GM23338 (cell line): ENCODE measurements at regions not wholly inside any gene's neighbourhood (a gene's known extent, or its start where the extent isn't known, plus 50 kb on each side); places are given as distances from the start of the nearest gene placed in this dataset.

Experiments used
- ATAC-seq: fragments of 200-7000 bp; cut with Tn5 transposase; 3 replicates; pipeline ENCODE4 v1.9.1; 2020
- DNase-seq: peaks from one replicate; pipeline ENCODE4 v3.0.0-alpha.2; 2015; ENCODE audit warnings: low spot score
- H2AFZ ChIP-seq: fragments of 200-600 bp; sonication (generic); 2 replicates; pipeline ENCODE4 v1.8.0; 2016; ENCODE audit warnings: antibody characterized with exemption, mild to moderate bottlenecking, moderate library complexity
- H3F3A ChIP-seq: fragments of 200-600 bp; sonication (generic); replicated peaks from 2 replicates; pipeline ENCODE4 v1.8.0; 2017; ENCODE audit warnings: antibody characterized with exemption, mixed run types, low read depth
- H3K27ac ChIP-seq: fragments of 200-600 bp; sonication (generic); 2 replicates; pipeline ENCODE4 v1.6.1; 2016; ENCODE audit warnings: low read depth
- H3K27me3 ChIP-seq: fragments of 200-600 bp; sonication (generic); 2 replicates; pipeline ENCODE4 v1.8.0; 2016; ENCODE audit warnings: mild to moderate bottlenecking, mixed run types, moderate library complexity; ENCODE audit not compliant: insufficient read depth
- H3K36me3 ChIP-seq: fragments of 200-600 bp; sonication (generic); 2 replicates; pipeline ENCODE4 v1.8.0; 2016; ENCODE audit warnings: mild to moderate bottlenecking; ENCODE audit not compliant: insufficient read depth
- H3K4me1 ChIP-seq: fragments of 200-600 bp; sonication (generic); 2 replicates; pipeline ENCODE4 v1.8.0; 2016; ENCODE audit warnings: mild to moderate bottlenecking, moderate library complexity; ENCODE audit not compliant: insufficient read depth
- H3K4me2 ChIP-seq: fragments of 200-600 bp; sonication (generic); 2 replicates; pipeline ENCODE4 v1.7.1; 2017; ENCODE audit warnings: mixed run types
- H3K4me3 ChIP-seq: fragments of 200-600 bp; sonication (generic); 2 replicates; pipeline ENCODE4 v1.6.1; 2016; ENCODE audit warnings: mixed run types
- H3K79me2 ChIP-seq: fragments of 200-600 bp; sonication (generic); replicated peaks from 2 replicates; pipeline ENCODE4 v1.8.0; 2017; ENCODE audit warnings: mild to moderate bottlenecking; ENCODE audit not compliant: insufficient read depth
- H3K9me2 ChIP-seq: fragments of 200-600 bp; sonication (generic); 2 replicates; pipeline ENCODE4 v1.8.0; 2017; ENCODE audit not compliant: insufficient read depth
- H4K20me1 ChIP-seq: fragments of 200-600 bp; sonication (generic); replicated peaks from 2 replicates; pipeline ENCODE4 v1.8.0; 2017; ENCODE audit warnings: mild to moderate bottlenecking; ENCODE audit not compliant: insufficient read depth
- H3K27ac Mint-ChIP-seq: 2 replicates; pipeline ENCODE4 v1.8.0; 2020; ENCODE audit warnings: inconsistent platforms, mild to moderate bottlenecking, moderate library complexity, mixed read lengths
- H3K27me3 Mint-ChIP-seq: 3 replicates; pipeline ENCODE4 v1.8.0; 2022; ENCODE audit warnings: low read depth, mild to moderate bottlenecking, moderate library complexity, mixed read lengths, inconsistent platforms; ENCODE audit not compliant: insufficient read depth, poor library complexity
- H3K36me3 Mint-ChIP-seq: 3 replicates; pipeline ENCODE4 v1.8.0; 2021; ENCODE audit warnings: low read depth, mild to moderate bottlenecking, inconsistent platforms, moderate library complexity, mixed read lengths
- H3K4me1 Mint-ChIP-seq: 3 replicates; pipeline ENCODE4 v1.8.0; 2020; ENCODE audit warnings: mild to moderate bottlenecking, inconsistent platforms, mixed read lengths
- H3K4me3 Mint-ChIP-seq: 3 replicates; pipeline ENCODE4 v1.8.0; 2021; ENCODE audit warnings: moderate library complexity, mild to moderate bottlenecking, inconsistent platforms, mixed read lengths
- H3K9me3 Mint-ChIP-seq: 3 replicates; pipeline ENCODE4 v1.8.0; 2020; ENCODE audit warnings: moderate library complexity, mild to moderate bottlenecking, inconsistent platforms, mixed read lengths
- CREB1 ChIP-seq: fragments of 250-450 bp; sonication (Bioruptor Pico); IDR thresholded peaks from 2 replicates; pipeline ENCODE4 v1.5.0; 2020; ENCODE audit warnings: low read depth, mild to moderate bottlenecking, moderate library complexity
- EZH2 ChIP-seq: fragments of 200-600 bp; sonication (generic); IDR thresholded peaks from one replicate; pipeline ENCODE4 v1.8.0; 2017; ENCODE audit warnings: antibody characterized with exemption, mild to moderate bottlenecking, low read depth; ENCODE audit not compliant: unreplicated experiment
- EZH2phosphoT487 ChIP-seq: fragments of 200-600 bp; sonication (generic); IDR thresholded peaks from one replicate; pipeline ENCODE4 v1.8.1; 2018; ENCODE audit warnings: antibody characterized with exemption; ENCODE audit not compliant: unreplicated experiment
- JUNB ChIP-seq: IDR thresholded peaks from one replicate; pipeline ENCODE4 v1.6.1; 2016; ENCODE audit warnings: antibody characterized with exemption; ENCODE audit not compliant: unreplicated experiment
- NANOG ChIP-seq: IDR thresholded peaks from 2 replicates; pipeline ENCODE4 v1.6.1; 2016; ENCODE audit warnings: antibody characterized with exemption, borderline replicate concordance
- POLR2AphosphoS5 ChIP-seq: IDR thresholded peaks from 2 replicates; pipeline ENCODE4 v1.6.1; 2016; ENCODE audit warnings: antibody characterized with exemption, low read depth
- STAT1 ChIP-seq: IDR thresholded peaks from one replicate; pipeline ENCODE4 v1.6.1; 2016; ENCODE audit warnings: antibody characterized with exemption; ENCODE audit not compliant: unreplicated experiment
- ZNF114 ChIP-seq: fragments of 250-450 bp; sonication (Bioruptor Pico); IDR thresholded peaks from 2 replicates; pipeline ENCODE4 v1.5.0; 2020; ENCODE audit warnings: mild to moderate bottlenecking, moderate library complexity
- ZNF331 ChIP-seq: fragments of 250-450 bp; sonication (Bioruptor Pico); IDR thresholded peaks from 2 replicates; pipeline ENCODE4 v1.5.0; 2020; ENCODE audit warnings: low read depth, mild to moderate bottlenecking, moderate library complexity
- TF ChIP-seq, protein P1 (sequence below): fragments of 250-450 bp; sonication (Bioruptor Pico); IDR thresholded peaks from 2 replicates; pipeline ENCODE4 v1.5.0; 2020; ENCODE audit warnings: mild to moderate bottlenecking, moderate library complexity
- TF ChIP-seq, protein P2 (sequence below): IDR thresholded peaks from one replicate; pipeline ENCODE4 v1.6.1; 2018; ENCODE audit warnings: antibody characterized with exemption; ENCODE audit not compliant: unreplicated experiment
- TF ChIP-seq, protein P3 (sequence below), 2 experiments: fragments of 200-600 bp in 1 of 2; sonication (generic) in 1 of 2; conservative IDR thresholded peaks; 2 replicates each; pipeline versions ENCODE4 v1.5.1 to v1.6.1; 2016 to 2017; ENCODE audit warnings: antibody characterized with exemption in 2 of 2, low read depth in 2 of 2, mild to moderate bottlenecking in 2 of 2, moderate library complexity in 1 of 2
- TF ChIP-seq, protein P4 (sequence below): IDR thresholded peaks from 2 replicates; pipeline ENCODE4 v1.6.1; 2016; ENCODE audit warnings: antibody characterized with exemption

DNA sequence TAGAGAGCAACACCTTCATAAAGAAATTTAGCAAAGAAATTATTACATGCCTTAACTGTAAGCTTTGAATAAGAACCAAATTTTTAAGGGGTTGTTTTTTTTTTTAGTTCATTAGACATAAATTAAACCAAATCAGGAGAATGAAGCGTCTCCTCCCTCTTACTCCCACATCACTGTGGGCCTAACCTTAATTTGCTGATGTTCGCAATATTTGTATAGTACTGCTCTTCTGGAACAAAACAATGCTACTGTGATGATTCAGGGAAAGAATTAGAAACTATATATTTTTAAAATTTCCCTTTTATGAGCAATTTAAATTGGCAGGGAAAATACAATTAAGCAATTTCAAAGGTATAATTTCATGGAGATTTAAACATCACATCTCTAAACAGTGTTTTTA, 275.0 kb upstream of the C9orf72 start:
- no peak for DNase-seq
- no peak for TF ChIP-seq POLR2AphosphoS5
- no peak for TF ChIP-seq ZNF331 (CRISPR knock-in tag)
- no peak for TF ChIP-seq ZNF114 (CRISPR knock-in tag)
- TF ChIP-seq, protein P1, sequence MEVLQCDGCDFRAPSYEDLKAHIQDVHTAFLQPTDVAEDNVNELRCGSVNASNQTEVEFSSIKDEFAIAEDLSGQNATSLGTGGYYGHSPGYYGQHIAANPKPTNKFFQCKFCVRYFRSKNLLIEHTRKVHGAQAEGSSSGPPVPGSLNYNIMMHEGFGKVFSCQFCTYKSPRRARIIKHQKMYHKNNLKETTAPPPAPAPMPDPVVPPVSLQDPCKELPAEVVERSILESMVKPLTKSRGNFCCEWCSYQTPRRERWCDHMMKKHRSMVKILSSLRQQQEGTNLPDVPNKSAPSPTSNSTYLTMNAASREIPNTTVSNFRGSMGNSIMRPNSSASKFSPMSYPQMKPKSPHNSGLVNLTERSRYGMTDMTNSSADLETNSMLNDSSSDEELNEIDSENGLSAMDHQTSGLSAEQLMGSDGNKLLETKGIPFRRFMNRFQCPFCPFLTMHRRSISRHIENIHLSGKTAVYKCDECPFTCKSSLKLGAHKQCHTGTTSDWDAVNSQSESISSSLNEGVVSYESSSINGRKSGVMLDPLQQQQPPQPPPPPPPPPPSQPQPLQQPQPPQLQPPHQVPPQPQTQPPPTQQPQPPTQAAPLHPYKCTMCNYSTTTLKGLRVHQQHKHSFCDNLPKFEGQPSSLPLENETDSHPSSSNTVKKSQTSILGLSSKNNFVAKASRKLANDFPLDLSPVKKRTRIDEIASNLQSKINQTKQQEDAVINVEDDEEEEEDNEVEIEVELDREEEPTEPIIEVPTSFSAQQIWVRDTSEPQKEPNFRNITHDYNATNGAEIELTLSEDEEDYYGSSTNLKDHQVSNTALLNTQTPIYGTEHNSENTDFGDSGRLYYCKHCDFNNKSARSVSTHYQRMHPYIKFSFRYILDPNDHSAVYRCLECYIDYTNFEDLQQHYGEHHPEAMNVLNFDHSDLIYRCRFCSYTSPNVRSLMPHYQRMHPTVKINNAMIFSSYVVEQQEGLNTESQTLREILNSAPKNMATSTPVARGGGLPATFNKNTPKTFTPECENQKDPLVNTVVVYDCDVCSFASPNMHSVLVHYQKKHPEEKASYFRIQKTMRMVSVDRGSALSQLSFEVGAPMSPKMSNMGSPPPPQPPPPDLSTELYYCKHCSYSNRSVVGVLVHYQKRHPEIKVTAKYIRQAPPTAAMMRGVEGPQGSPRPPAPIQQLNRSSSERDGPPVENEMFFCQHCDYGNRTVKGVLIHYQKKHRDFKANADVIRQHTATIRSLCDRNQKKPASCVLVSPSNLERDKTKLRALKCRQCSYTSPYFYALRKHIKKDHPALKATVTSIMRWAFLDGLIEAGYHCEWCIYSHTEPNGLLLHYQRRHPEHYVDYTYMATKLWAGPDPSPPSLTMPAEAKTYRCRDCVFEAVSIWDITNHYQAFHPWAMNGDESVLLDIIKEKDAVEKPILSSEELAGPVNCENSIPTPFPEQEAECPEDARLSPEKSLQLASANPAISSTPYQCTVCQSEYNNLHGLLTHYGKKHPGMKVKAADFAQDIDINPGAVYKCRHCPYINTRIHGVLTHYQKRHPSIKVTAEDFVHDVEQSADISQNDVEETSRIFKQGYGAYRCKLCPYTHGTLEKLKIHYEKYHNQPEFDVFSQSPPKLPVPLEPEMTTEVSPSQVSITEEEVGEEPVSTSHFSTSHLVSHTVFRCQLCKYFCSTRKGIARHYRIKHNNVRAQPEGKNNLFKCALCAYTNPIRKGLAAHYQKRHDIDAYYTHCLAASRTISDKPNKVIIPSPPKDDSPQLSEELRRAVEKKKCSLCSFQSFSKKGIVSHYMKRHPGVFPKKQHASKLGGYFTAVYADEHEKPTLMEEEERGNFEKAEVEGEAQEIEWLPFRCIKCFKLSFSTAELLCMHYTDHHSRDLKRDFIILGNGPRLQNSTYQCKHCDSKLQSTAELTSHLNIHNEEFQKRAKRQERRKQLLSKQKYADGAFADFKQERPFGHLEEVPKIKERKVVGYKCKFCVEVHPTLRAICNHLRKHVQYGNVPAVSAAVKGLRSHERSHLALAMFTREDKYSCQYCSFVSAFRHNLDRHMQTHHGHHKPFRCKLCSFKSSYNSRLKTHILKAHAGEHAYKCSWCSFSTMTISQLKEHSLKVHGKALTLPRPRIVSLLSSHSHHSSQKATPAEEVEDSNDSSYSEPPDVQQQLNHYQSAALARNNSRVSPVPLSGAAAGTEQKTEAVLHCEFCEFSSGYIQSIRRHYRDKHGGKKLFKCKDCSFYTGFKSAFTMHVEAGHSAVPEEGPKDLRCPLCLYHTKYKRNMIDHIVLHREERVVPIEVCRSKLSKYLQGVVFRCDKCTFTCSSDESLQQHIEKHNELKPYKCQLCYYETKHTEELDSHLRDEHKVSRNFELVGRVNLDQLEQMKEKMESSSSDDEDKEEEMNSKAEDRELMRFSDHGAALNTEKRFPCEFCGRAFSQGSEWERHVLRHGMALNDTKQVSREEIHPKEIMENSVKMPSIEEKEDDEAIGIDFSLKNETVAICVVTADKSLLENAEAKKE (CRISPR knock-in tag): no peak
- TF ChIP-seq, protein P2, sequence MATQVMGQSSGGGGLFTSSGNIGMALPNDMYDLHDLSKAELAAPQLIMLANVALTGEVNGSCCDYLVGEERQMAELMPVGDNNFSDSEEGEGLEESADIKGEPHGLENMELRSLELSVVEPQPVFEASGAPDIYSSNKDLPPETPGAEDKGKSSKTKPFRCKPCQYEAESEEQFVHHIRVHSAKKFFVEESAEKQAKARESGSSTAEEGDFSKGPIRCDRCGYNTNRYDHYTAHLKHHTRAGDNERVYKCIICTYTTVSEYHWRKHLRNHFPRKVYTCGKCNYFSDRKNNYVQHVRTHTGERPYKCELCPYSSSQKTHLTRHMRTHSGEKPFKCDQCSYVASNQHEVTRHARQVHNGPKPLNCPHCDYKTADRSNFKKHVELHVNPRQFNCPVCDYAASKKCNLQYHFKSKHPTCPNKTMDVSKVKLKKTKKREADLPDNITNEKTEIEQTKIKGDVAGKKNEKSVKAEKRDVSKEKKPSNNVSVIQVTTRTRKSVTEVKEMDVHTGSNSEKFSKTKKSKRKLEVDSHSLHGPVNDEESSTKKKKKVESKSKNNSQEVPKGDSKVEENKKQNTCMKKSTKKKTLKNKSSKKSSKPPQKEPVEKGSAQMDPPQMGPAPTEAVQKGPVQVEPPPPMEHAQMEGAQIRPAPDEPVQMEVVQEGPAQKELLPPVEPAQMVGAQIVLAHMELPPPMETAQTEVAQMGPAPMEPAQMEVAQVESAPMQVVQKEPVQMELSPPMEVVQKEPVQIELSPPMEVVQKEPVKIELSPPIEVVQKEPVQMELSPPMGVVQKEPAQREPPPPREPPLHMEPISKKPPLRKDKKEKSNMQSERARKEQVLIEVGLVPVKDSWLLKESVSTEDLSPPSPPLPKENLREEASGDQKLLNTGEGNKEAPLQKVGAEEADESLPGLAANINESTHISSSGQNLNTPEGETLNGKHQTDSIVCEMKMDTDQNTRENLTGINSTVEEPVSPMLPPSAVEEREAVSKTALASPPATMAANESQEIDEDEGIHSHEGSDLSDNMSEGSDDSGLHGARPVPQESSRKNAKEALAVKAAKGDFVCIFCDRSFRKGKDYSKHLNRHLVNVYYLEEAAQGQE: no peak
- no peak for TF ChIP-seq JUNB
- no peak for TF ChIP-seq CREB1
- TF ChIP-seq, protein P3, sequence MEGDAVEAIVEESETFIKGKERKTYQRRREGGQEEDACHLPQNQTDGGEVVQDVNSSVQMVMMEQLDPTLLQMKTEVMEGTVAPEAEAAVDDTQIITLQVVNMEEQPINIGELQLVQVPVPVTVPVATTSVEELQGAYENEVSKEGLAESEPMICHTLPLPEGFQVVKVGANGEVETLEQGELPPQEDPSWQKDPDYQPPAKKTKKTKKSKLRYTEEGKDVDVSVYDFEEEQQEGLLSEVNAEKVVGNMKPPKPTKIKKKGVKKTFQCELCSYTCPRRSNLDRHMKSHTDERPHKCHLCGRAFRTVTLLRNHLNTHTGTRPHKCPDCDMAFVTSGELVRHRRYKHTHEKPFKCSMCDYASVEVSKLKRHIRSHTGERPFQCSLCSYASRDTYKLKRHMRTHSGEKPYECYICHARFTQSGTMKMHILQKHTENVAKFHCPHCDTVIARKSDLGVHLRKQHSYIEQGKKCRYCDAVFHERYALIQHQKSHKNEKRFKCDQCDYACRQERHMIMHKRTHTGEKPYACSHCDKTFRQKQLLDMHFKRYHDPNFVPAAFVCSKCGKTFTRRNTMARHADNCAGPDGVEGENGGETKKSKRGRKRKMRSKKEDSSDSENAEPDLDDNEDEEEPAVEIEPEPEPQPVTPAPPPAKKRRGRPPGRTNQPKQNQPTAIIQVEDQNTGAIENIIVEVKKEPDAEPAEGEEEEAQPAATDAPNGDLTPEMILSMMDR (conservative IDR thresholded peaks at IDR 0.05; ENCODE audit: low read depth in 2 of 2): no peak
- TF ChIP-seq NANOG: no peak
- TF ChIP-seq, protein P4, sequence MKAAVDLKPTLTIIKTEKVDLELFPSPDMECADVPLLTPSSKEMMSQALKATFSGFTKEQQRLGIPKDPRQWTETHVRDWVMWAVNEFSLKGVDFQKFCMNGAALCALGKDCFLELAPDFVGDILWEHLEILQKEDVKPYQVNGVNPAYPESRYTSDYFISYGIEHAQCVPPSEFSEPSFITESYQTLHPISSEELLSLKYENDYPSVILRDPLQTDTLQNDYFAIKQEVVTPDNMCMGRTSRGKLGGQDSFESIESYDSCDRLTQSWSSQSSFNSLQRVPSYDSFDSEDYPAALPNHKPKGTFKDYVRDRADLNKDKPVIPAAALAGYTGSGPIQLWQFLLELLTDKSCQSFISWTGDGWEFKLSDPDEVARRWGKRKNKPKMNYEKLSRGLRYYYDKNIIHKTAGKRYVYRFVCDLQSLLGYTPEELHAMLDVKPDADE: no peak
- TF ChIP-seq EZH2: no peak
- TF ChIP-seq EZH2phosphoT487: no peak
- TF ChIP-seq STAT1: no peak
- Mint-ChIP-seq H3K27me3 (no peaks in the 10 kb centered on the region), H3K27ac (no peak overlapping the region), H3K4me1 (peaks cover 10% of the 10 kb centered on the region), H3K36me3 (no peaks in the 10 kb centered on the region), H3K4me3 (no peak overlapping the region), H3K9me3 (no peaks in the 10 kb centered on the region)
- Histone ChIP-seq H3K27ac (no peak overlapping the region), H3K79me2 (no peaks in the 10 kb centered on the region), H3K4me1 (no peaks in the 10 kb centered on the region), H3K4me3 (no peak overlapping the region), H3K36me3 (no peaks in the 10 kb centered on the region), H3K27me3 (no peaks in the 10 kb centered on the region), H3F3A (no peaks in the 10 kb centered on the region), H3K4me2 (no peak overlapping the region), H4K20me1 (no peaks in the 10 kb centered on the region), H2AFZ (no peak overlapping the region), H3K9me2 (no peaks in the 10 kb centered on the region)
- no peak for ATAC-seq
